ENCODE measurements at regions not wholly inside any gene's neighbourhood (a gene's known extent, or its start where the extent isn't known, plus 50 kb on each side); places are given as distances from the start of the nearest gene placed in this dataset.
"Not testable (repeated sequence)": the region's sequence is repeated elsewhere in the genome, so short reads cannot be mapped to it uniquely, and the experiment has no call there.

DNA sequence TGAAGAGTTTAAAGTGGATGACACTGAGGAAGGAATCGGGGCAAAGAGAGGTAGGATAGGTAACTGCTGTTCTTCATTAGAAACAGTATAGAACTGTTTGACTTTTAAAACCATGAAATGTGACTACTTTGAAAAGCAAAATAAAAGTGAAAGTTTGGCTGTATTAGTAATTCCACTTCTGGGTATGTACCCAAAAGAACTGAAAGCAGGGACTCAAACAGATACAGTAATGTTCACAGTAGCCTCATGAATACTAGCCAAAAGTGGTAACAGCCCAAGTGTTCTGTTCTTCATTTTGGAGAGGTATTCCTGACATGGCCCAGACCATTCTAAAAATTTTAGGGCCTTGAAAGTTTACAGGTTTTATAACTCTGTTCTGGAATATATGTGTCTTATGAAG lies 1055.4 kb downstream of the TBL1XR1 start:
- in situ Hi-C loops (cut with MboI; ENCODE audit: low pct_unique_long_range_greater_than_20kb, low sequenced_read_pairs, unreplicated experiment), result no loop called here
- DNase-seq (ENCODE audit: low spot score), result no peak
- TF ChIP-seq, protein P1, sequence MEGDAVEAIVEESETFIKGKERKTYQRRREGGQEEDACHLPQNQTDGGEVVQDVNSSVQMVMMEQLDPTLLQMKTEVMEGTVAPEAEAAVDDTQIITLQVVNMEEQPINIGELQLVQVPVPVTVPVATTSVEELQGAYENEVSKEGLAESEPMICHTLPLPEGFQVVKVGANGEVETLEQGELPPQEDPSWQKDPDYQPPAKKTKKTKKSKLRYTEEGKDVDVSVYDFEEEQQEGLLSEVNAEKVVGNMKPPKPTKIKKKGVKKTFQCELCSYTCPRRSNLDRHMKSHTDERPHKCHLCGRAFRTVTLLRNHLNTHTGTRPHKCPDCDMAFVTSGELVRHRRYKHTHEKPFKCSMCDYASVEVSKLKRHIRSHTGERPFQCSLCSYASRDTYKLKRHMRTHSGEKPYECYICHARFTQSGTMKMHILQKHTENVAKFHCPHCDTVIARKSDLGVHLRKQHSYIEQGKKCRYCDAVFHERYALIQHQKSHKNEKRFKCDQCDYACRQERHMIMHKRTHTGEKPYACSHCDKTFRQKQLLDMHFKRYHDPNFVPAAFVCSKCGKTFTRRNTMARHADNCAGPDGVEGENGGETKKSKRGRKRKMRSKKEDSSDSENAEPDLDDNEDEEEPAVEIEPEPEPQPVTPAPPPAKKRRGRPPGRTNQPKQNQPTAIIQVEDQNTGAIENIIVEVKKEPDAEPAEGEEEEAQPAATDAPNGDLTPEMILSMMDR (IDR thresholded peaks at IDR 0.05; ENCODE audit: extremely low read depth, insufficient read depth, missing control alignments), result no peak

DNA sequence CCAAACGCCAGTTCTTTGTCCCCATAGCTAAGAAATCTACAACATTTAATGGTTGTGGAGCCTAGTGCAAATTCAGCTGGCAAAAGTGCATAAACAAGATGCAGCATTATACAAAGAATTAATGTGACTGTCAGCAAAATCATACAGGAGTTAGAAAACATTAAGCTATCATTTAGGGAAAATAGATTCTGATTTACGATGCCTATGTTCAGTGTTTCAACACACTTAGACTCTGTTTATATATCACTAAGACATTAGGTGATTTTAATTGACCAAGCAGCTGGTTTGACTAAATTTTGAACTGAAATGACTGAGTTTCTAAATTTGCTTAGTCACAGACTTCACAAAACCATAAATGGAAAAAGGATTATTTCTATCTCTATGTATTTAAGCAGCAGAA lies 1076.8 kb downstream of the TBL1XR1 start:
- no peak for DNase-seq (ENCODE audit: low spot score)
- in situ Hi-C loops (cut with MboI; ENCODE audit: low pct_unique_long_range_greater_than_20kb, low sequenced_read_pairs, unreplicated experiment), result no loop called here
- TF ChIP-seq, protein P1 (IDR thresholded peaks at IDR 0.05; ENCODE audit: extremely low read depth, insufficient read depth, missing control alignments), result no peak

DNA sequence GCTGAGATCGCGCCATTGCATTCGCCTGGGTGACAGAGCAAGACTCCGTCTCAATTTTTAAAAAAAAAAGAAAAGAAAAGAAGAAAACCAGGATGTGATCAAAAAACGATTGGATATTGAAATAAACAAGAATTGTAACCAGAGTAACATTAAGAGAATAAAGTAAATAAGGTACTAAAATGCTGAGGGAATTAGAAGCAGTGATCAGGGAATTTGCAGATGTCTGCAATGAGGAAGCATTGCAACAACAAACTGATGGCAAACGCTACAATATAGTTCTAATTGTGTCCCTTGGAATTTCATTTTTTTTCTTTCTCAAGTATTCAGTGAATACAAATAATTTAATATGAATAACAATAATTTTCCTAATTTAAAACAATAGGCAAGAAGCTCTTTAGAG lies 1077.5 kb downstream of the TBL1XR1 start:
- DNase-seq (ENCODE audit: low spot score), result no peak
- in situ Hi-C loops (cut with MboI; ENCODE audit: low pct_unique_long_range_greater_than_20kb, low sequenced_read_pairs, unreplicated experiment), result no loop called here
- TF ChIP-seq, protein P1 (IDR thresholded peaks at IDR 0.05; ENCODE audit: extremely low read depth, insufficient read depth, missing control alignments), result no peak

DNA sequence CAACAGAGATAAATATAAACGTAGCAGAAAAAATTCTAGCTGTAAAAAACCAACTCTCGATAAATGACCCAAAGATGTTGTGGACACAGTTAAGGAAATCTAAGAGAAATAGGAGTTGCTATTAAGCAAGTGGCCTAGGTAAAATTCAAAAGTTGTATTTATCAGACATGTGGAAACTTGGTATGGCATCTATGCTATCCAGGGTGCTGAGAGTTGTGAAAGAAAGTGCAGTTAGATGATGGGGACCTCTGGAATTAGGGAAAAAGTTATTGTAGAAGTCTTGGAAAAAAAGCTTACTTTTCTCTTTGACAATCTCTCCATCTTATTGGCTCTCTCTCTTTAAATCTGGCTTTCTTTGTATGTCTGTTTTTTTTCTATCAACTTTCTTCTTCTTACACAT lies 1090.9 kb downstream of the TBL1XR1 start:
- TF ChIP-seq, protein P1 (IDR thresholded peaks at IDR 0.05; ENCODE audit: extremely low read depth, insufficient read depth, missing control alignments), result no peak
- in situ Hi-C loops (cut with MboI; ENCODE audit: low pct_unique_long_range_greater_than_20kb, low sequenced_read_pairs, unreplicated experiment), result no loop called here
- DNase-seq (ENCODE audit: low spot score), result no peak

DNA sequence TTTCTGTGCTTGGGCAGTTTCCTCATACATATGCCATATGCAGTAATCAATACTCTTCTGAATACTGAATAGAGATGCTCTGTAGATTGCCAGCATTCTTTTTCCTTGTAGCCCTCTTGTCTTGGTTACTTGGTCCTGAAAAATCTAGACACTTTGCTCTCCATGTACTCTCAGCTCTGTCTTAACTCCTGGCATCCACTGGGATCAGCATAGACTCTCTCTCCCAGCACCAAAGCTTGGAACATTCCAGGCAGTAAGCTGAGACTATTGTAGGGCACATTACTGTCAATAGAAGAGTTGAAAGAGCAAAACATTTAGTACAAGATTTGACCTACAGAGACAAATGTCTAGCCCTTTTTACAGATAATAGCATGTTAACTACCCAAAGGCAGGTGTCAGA lies 1100.3 kb downstream of the TBL1XR1 start:
- no peak for DNase-seq (ENCODE audit: low spot score)
- TF ChIP-seq, protein P1 (IDR thresholded peaks at IDR 0.05; ENCODE audit: extremely low read depth, insufficient read depth, missing control alignments), result no peak
- in situ Hi-C loops (cut with MboI; ENCODE audit: low pct_unique_long_range_greater_than_20kb, low sequenced_read_pairs, unreplicated experiment), result no loop called here

DNA sequence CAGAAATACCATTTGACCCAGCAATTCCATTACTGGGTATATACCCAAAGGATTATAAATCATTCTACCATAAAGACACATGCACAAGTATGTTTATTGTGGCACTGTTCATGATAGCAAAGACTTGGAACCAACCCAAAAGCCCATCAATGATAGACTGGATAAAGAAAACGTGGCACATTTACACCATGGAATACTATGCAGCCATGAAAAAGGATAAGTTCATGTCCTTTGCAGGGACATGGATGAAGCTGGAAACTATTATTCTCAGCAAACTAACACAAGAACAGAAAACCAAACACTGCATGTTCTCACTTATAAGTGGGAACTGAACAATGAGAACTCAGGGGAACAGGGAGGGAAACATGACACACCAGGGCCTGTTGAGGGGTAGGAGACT lies 1103.4 kb downstream of the TBL1XR1 start:
- in situ Hi-C loops (cut with MboI; ENCODE audit: low pct_unique_long_range_greater_than_20kb, low sequenced_read_pairs, unreplicated experiment); DNase-seq (ENCODE audit: low spot score): not testable (repeated sequence)

DNA sequence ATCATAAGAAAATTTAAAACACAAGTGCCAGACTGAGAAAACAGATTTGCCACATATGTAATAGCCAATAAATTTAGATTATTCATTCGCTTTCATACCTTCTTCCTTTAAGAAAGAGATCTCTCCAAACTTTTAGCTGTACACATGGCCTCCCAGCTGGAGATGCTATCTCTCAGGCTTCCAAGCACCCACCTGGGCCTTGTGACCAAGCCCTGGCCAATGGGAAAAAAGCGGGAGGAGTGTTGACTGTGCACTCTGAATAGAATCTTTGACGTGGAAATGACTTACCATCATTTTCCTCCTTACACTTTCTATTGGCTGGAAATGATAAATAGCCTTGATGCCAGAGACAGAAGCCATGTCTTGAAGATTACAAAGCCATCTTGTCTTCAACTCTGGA lies 1106.6 kb downstream of the TBL1XR1 start:
- no peak for DNase-seq (ENCODE audit: low spot score)
- TF ChIP-seq, protein P1 (IDR thresholded peaks at IDR 0.05; ENCODE audit: extremely low read depth, insufficient read depth, missing control alignments), result no peak
- in situ Hi-C loops (cut with MboI; ENCODE audit: low pct_unique_long_range_greater_than_20kb, low sequenced_read_pairs, unreplicated experiment), result no loop called here

Data from GM13977 (cell line).